ENCODE measurements at regions not wholly inside any gene's neighbourhood (a gene's known extent, or its start where the extent isn't known, plus 50 kb on each side); places are given as distances from the start of the nearest gene placed in this dataset.

DNA sequence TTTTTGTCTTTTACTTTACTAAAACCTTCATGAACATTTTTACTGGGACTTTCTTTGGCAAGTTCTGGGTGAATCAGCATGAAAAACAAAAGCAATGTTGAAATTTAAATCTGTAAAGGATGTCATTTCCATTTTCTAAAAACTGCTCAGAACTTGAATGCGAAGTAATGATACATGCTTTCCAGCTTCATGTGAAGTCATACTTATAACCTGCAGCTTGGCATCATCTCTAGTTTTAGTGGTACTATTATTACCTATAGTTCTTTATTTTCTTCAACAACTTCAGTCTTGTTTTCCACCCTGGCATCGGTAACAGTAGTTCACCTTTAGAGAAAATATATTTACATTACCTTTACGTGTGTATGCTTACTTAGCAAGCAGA is 421.4 kb upstream of the DIPK2B start:
- TF ChIP-seq POLR2A (IDR thresholded peaks at IDR 0.05) (no peak), EP300 (IDR thresholded peaks at IDR 0.05) (no peak), POLR2AphosphoS5 (IDR thresholded peaks at IDR 0.05) (no peak)
- TF ChIP-seq, protein P1, sequence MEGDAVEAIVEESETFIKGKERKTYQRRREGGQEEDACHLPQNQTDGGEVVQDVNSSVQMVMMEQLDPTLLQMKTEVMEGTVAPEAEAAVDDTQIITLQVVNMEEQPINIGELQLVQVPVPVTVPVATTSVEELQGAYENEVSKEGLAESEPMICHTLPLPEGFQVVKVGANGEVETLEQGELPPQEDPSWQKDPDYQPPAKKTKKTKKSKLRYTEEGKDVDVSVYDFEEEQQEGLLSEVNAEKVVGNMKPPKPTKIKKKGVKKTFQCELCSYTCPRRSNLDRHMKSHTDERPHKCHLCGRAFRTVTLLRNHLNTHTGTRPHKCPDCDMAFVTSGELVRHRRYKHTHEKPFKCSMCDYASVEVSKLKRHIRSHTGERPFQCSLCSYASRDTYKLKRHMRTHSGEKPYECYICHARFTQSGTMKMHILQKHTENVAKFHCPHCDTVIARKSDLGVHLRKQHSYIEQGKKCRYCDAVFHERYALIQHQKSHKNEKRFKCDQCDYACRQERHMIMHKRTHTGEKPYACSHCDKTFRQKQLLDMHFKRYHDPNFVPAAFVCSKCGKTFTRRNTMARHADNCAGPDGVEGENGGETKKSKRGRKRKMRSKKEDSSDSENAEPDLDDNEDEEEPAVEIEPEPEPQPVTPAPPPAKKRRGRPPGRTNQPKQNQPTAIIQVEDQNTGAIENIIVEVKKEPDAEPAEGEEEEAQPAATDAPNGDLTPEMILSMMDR (IDR thresholded peaks at IDR 0.05), result no peak
